Midbrain (tissue), 1 donor: ENCODE measurements at regions not wholly inside any gene's neighbourhood (a gene's known extent, or its start where the extent isn't known, plus 50 kb on each side); places are given as distances from the start of the nearest gene placed in this dataset.

Source experiments
- DNase-seq: peaks from one replicate; lab custom pipeline; 2025; lab: John Stamatoyannopoulos, UW

DNA sequence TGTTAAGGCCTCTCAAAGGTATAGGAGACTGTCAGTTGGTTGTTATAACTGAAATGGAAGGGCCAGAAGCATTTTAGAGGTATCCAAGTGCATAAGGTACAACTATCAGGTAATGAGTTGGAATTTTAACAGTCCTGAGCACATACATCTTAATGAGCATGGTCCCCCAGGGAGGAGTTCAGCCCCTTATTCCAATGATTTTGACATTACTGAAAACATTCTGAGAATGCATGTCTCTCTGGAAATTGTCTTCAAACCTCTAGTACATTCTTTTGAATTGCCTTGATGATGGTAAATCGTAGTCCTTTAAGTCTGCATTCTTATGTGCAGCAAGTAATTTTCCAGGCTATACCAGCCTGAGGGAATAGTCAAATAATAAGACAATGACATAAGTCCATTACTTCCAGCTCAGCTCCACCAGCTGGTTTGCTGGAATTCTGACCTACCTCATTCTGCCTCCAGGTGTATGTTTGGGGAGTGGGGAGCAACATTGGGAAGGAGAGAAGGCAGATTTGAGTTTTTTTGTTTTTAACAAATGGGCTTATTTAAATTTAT lies 239.2 kb downstream of the MSRB3 start:
- no peak for DNase-seq

DNA sequence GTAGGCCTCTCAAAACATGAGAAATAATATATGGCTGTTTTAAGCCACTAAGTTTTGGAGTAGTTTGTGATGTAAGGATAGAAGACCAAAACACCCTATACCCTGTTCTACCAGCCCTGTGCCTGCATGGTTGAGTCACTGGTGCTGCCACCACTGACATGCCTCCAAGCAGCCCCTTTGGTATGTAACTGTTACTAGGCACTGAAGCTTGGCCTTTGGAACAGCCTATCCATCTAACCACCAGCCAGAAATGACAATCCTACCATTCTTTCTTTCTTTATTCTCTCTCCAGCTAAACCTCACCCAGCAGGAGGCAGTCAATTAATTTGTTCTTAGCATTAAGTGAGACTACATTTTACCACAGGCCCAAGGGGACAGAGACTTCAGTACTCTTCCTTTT lies 240.3 kb downstream of the MSRB3 start:
- DNase-seq, result no peak

DNA sequence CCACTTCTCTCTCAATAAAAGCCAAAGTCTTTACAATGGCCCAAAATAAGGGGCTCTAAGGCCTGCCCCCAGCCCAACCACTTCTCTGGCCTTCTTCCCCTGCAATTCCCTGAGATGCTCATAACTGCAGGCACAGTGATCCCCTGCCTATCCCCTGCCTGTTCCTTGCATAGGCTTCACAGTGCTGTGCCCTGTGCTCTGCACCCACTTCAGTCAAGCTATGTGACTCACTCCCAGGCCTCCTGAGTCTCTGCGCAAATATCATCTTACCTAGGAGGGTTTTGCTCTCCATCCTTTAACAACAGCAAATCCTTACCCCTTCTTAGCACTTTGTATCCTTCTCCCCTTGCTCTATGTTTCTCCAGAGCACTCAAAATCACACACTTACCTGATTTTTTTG lies 242.2 kb downstream of the MSRB3 start:
- no peak for DNase-seq

DNA sequence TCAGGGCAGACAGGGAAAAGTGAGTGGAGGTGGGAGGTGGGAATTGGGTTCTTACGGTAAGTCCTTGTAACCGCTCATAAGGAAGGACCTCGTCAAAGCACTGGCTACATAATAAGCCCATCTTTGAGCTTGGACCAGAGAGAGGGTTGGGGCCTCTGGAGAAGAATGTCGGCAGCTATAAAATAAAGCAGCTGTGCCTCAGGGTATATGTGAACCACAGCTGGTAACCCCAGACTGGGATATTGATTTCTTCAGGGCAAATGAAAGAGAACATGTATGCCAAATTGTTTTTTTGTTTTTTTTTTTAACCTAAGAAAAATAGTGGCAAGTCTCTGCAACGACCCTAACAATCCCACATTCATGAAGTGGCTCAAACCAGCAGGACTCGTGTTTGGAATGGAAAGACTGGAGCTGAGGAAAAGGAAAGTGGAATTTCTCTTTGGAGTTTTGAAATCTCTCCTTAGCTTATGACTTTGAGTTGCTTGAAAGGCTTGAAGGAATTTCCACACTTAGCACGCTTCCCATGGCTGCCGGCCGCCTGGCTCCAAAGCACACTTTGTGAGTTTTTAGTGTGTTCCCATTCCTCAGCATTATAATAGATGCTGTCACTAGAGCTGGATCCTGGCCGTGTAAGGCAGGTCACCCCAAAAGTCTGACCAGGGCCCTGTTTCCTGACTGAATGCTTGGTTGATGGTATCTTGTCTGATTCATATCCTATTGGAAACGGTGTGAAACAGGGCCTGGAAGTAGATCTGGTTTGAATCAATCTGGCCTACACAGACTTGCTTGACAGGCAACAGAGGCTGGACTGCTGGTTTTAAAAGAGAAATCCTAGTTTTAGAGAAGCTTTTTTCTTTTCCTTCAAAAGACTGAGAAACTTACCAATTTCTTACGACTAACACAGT lies 244.7 kb downstream of the MSRB3 start:
- no peak for DNase-seq

DNA sequence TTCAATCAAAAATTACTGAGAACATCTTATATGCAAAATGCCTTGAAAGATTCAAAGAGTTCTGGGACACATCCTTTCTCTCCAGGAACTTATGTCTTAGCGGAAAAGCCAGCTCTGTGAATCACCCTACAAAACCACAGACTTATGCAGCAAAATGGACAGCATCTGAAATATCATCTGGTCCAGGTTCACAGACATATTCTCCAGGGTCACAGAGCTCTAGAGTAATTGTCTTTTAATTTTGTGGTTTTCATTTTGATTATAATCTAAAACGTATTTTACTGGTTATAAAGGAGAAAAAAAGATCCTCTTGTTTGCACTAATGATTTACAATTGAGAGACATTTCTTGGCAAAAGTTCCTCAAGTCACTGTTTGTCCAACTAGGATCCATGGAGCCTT lies 246.2 kb downstream of the MSRB3 start:
- DNase-seq, result no peak

DNA sequence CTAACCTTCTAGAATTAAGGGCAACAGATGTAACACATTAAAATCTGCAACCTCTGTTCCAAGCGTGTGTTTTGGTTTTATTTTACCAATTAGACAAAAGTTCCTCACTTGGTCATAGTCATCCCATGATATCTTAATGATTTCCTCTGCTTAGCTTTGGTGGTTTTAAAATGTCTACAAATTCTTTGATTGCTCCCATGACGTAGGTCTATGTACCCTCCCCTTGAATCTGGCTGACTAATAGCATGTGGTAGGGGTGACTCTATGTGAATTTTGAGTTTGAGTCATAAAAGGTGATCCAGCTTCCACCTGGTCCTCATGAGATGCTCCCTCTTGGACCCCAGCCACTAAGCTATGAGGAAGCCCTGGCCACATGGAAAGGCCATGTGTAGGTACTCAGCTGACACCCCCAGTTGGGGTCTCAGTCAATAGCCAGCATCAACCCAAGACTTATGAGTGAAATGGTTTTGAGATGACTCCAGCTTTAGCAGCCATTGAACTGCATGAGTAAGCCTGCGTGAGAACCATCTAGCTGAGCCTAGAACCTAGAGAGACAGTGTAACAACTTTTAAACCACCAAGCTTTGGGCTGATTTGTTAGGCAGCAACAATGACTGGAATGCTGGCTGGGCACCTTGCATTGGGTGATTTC lies 247.1 kb downstream of the MSRB3 start:
- no peak for DNase-seq

DNA sequence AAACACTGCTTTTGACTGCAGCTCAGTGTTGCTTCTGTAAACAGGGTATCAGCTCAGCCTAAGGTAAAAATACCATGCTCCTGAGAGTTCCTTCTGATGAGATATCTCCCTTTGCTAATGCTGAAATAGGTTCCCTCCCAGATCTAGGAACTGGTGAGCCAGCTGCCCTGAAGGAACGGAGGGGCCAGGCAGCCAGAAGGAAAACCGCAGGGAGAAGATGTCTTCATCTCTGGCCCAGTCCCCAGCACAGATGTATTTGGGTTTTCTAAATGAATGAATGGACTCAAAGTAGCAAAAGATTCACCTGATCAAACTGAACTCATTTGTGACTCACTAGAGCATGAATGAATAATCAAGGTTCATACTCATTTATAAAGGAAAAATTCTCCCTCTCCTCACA lies 247.8 kb downstream of the MSRB3 start:
- no peak for DNase-seq

DNA sequence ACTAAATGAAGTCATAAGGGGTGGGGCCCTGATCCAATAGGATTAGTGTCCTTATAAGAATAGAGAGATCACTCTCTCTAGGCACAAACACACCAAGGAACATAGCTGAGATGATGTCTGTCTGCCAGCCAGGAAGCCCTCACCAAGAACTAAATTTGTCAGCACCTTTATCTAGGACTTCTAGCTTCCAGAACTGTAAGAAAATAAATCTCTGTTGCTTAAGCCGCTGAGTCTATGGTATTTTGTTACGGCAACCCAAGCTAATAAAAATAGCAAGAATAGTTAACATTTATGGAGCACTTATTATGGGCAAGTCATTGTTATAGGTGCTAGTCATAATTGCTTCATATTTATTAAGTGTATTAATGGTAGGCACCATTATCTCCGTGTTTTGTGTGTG lies 249.6 kb downstream of the MSRB3 start:
- DNase-seq, result no peak

DNA sequence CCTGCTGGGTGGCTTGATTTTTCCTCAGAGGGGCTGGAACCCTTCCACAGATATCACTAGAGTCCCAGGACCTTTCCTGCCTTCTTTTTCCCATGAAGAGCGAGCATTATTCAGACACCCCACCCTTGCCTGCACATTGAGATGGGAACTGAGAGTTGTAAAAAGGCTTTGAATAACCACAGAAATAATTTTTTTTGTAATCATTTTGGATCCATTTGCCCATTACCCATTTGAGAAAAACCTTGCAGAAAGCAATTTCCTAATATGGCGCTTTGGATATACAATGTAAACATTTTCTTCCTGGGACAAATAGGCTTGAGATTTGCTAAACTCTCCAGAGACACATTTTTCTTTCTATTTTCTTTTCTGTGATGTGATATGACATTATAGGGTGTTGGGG lies 250.6 kb downstream of the MSRB3 start:
- DNase-seq, result no peak

DNA sequence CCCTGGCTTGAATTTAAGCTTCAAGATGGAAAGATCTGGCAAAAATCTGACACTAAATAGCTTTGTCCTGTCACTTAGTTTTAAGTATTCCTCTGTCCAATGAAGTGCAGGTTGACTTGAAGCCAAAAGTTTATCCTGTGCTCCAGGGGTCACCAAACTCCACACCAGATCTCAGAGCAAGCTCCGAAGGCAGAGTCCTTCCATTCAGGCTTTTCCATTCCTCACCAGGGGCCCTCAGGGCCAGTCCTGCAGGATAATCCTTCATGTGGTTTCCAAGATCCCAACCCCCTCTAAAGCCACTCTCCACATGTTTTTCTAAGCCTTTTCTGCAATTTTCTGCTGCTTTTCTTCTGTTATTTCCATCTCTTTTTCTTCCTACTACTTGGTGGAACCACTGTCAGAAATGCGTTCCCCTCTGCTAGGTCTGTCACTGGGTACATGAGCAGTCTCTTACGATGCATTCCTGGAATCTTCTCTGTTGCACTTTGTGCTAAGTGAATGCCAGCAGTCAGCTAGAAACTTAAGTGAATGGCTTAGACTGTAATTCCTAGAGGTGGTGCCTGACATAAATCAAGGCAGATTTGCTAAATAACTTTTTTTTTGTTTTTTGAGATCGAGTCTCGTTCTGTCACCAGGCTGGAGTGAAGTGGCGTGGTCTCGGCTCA lies 251.4 kb downstream of the MSRB3 start:
- no peak for DNase-seq

DNA sequence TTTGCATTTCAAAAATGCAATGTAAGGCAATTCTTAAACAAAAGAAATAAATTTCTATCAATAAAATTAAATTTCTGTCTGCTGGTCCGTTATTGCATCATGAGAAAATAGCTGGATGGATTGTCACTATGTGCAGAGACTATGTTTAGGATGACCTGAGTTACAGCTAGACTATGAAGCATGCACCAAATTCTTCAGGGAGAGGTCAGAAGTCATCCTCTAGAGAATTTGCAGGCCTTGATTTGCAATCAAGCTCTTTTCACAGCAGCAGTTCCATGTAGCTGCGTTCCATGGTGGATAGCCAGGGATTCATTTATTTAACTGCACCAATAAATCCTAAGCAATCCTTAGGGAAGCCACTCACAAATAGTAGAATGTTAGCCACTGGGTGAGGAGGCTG lies 253.7 kb downstream of the MSRB3 start:
- DNase-seq, result no peak

DNA sequence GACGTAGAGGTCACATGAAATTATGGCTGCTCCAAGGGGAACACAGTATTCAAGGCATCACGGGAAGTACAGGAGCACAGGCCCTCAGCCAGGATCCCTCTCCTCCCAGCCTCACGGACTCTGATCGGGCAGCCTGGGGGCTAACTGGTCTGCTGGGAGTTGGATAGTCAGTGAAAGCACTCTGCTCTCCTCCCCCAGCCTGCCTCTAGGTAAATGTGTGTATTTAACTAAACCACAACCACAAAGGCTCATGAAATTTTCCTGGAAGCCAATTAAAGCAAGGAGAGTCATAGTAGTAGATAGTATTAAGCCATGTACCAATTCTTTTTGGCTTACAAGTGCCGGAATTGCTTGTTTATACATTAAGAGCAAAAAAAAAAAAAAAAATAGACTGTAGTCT lies 254.3 kb downstream of the MSRB3 start:
- DNase-seq, result no peak

DNA sequence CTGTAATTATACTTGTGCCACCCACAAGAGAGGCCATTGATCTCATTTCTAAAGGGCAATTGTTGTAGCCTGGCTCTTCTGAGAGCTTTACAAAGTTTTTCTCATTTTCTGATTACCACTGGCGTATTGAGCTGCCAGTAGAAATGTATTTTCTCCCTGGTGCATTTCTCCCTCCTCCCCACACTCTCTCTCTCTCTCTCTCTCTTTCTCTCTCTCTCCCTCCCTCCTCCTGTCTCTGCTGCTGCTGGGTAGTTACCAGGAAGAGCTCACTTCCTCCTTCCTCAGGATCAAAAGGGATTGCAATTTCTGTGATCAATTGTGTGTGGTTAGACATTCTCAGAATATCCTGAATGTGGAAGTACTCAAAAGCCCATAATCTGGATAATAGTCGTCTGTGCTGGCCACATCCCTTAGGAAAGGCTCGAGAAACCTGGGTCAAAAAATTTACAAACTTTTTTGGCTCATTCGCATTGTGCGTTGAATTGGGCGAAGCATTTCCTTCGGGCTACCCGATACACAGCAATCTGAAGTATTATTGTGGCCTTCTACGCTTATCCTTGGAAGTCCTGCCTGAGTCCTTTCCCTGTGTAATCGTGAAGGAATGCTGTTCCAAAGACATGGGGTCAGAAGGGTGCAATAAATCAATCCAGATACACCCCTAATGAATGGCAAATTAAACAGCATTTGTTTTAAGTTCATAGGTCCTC lies 254.8 kb downstream of the MSRB3 start:
- DNase-seq, result no peak

DNA sequence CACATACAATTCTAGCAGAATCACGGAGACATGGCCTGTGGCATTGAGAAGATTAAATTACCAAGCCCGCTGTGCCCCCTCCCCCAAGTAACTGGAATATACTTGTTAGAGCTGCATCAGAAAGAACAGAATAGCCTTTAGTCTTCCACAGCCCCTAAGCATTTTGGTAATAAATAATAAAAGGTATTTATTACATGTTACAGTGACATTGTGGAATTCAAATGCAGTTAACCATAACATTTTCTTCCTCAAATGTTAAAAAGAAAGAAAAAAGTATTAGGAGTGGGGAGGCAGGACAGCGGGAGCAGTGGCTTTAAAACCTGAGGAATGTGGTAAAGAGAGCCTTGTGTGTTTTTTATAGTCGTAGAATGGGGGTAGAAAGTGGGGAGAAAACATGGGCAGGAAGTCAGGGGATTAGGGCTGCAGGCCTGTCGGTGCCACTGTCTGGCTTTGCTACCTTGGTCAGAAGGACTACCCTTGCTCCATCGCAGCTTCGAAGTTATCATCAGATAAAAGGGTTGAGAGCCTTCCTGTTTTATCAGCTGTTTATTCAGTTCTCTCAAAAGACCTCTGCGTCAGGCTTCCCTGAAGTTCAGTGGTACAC lies 255.9 kb downstream of the MSRB3 start:
- no peak for DNase-seq

DNA sequence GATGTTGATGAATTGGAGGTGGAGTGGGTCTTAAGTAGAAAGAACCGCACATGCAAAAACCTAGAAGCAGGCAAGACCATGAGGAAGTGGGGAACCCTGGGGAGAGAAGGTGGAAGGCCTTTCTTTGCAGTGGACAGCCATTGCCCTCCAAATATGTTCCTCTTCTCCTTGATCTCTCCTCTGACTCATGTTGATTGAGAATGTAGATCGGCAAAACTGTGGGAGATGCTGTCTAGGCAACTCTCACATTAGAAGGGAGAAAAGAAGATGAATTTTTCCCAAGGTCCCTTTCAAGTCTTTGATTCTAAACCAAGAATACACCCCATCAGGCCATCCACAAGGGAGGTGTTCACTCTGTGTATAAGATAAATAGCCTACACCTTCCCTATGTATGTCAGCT lies 257.5 kb downstream of the MSRB3 start:
- DNase-seq, result no peak

DNA sequence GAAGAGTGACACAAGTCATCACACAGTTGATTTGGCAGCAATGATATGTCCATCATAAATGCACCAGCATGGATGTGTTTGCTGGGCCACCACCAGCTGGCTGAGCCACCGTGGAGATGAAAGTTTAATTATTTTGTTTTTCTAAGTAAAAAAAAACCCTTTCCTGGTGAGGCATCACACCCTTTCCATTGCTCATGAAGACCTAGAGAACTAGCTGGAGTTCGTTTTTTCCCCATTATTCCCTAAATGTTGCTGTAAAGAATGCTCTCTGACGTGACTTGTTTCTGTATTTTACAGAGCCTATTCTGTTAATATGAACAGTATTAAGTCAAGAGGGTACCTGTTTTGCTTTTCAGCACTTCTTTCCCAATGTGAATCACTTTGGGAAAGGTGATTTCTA lies 257.9 kb downstream of the MSRB3 start:
- DNase-seq, result no peak

DNA sequence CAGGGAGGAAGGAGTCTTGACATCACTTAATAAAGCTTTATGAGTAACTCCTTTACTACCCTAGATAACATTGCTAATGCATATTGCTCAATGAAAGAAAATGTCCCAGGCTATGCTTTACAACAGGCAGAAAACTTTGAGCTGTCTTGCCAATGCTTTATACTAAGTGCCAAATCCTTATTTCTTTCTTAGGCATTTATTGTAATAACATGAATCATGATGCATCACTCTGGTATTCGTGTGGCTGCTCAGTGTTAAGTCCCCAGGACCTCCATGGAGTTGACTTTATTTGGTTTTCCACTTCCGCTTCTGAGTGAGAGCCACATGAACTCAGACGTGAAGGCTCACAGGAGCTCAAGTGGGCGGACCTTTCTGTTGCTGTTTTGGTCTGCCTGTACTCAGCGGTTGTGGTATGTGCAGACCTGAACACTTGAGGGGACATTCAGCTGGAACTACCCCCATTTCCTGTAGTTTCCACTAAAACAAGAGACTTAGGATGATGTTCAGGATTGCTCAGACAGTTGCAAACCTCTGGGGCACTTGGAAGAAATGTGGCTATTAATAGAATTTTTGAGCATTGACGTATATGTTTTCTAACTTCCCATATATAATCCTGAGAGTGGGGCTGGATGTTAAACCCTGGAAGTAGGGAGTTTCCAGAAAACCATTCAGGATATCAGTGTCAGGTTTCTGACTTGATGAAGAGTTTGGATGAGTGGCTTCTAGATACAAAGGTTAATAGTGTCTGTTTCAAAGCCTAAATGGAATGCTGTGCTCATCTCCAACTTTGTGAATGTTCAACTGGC lies 258.6 kb downstream of the MSRB3 start:
- no peak for DNase-seq

DNA sequence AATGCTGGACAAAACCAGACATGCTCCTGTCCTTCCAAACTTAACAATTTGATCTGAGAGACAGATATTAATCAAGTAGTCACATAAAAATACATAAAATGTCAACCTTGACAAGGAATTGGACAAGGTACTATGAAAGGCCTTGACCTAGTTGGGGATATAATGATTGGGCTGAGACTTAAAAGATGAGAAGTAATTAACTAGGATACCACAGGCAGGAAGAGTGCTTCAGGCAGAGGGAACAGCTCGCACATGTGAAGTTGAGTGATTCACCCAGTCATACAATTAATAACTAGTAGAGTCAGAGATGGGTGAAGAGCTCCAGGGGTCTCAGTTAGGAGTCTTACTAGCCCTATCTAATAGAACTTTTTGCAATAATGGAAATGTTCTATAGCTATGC lies 259.5 kb downstream of the MSRB3 start:
- no peak for DNase-seq

DNA sequence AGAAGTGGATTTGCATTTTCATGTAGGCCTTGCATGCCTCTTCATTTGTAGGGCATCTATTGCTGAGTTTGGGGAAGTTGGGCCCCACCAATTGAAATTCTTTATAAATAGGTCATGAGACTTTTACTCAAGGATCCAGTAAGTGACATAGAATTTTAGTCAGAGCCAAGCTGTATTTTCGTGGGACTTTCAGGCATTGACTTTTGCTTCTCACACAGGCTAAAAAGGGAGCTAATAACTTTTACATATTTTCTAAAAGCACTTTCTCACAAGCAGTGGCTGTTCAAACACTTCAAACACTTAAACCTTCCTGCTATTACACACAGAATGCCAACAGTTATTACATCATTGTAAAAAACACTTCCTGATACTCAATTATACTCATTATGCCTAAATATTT lies 260.5 kb downstream of the MSRB3 start:
- DNase-seq, result no peak

DNA sequence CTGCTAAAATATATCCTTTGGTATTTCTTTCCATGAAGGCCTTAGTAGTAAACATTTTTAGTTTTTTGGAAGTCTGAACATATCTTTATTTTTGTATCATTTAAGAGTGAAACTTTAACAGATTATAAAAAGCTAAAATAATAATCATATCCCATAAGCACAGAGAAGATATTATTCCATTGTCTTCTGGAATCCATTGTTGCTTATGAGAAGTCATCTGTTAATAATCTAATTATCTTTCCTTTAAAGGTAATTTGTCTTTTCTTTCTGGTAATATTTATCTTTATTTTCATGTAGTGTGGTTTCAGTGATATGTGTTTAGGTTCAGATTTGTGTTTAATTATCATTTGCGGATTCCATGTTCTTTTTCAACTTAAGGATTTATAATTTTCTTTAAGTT lies 261.7 kb downstream of the MSRB3 start:
- DNase-seq, result no peak

DNA sequence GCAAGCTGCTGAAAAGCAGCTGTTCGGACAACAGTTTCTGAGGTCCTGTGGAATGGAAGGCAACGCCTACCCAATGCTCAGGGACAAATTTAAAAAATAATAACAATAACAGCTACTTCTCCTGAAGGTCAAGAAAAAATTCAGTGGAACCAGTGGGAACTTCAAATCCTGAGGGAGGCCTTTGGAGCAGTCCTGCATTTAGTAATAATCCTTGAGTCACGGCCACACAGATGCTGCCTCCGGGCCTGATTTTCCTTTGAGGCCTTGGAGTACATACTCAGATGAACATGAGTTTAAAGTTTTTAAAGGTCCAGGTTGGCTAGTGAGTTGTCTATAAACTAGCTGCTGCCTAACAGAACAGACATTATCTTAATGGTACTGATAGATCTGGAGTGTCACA lies 268.0 kb downstream of the MSRB3 start:
- DNase-seq, result no peak
